ENCODE measurements at regions not wholly inside any gene's neighbourhood (a gene's known extent, or its start where the extent isn't known, plus 50 kb on each side); places are given as distances from the start of the nearest gene placed in this dataset.

DNA sequence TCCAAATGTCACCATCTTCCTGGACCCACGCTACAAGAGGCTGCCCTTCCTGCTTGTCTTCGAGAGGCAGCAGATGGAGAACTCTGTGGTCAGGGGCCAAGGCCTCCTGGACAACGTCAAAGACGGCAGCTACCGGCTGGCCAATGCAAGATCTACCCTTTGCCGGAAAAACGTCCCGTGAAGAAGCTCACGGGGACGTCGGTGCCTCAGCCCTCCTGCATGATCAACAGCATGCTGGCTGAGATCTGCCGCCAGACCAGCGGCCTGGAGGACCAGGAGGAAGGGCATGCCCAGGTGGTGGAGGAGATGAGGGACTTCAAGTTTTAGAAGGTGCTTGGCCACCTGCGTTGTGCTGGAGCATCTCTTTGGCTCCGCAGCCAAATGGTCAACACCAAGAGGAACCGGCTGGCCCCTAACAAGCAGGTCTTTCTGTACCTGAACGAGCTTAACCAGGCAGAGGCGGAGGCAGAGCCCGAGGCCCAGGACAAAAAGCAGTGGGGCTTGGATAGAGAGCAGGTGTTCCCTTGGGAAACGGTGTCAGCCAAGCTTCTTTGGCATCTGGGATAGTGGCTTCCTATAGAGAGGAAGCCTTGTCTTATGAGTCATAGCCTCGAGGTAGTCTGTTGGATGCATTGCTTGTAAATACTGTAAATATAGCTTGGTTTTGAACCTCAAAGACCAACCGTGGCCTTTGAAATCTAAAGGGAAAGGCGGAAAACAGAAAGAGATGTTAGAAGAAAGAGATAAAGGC, 94.8 kb upstream of the ELOVL6 start:
- H4K20me1 ChIP-seq (ENCODE audit: insufficient read depth), result no peaks in the 10 kb centered on the region
- no peak for TF ChIP-seq CTCF (conservative IDR thresholded peaks at IDR 0.05; ENCODE audit: low read depth, low read length)
- no peaks in the 10 kb centered on the region for H3K36me3 ChIP-seq (ENCODE audit: insufficient read depth)
- H3K9ac ChIP-seq, result no peak overlapping the region
- H3K27me3 ChIP-seq (ENCODE audit: insufficient read depth, low read depth), result no peaks in the 10 kb centered on the region
- H3K4me1 ChIP-seq (ENCODE audit: low read depth, poor library complexity, severe bottlenecking), result peaks cover 37% of the 10 kb centered on the region
- H3K4me3 ChIP-seq (IDR thresholded peaks at IDR 0.05; ENCODE audit: insufficient read depth, low read depth, low read length), result no peak overlapping the region
- H2AFZ ChIP-seq (ENCODE audit: low read depth), result no peak overlapping the region
- no peak overlapping the region for H3K27ac ChIP-seq
- no peaks in the 10 kb centered on the region for H3K79me2 ChIP-seq (ENCODE audit: insufficient read depth, low read depth)
- H3K4me2 ChIP-seq, result no peak overlapping the region

DNA sequence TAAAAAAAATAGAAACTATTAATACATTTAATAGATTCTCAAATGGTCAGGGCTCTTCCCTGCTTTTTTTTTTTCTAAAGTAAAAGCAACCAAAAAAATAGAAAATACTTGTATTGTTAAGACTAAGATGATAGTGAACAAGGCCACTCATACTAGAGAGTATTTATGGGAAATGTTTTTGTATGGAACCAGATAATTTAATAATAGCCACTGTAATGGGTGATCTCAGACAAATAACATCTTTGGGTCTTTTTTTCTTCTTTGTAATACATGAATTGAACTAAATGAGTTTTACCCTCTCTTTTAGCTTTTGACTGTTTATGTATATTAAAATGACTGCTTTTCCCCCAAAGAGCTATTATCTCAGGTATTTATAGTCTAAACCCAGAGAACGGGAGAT, 92.1 kb upstream of the ELOVL6 start:
- peaks cover 52% of the 10 kb centered on the region for H3K4me1 ChIP-seq (ENCODE audit: low read depth, poor library complexity, severe bottlenecking)
- no peak overlapping the region for H2AFZ ChIP-seq (ENCODE audit: low read depth)
- no peak overlapping the region for H3K4me3 ChIP-seq (IDR thresholded peaks at IDR 0.05; ENCODE audit: insufficient read depth, low read depth, low read length)
- H4K20me1 ChIP-seq (ENCODE audit: insufficient read depth), result no peaks in the 10 kb centered on the region
- no peak overlapping the region for H3K9ac ChIP-seq
- TF ChIP-seq CTCF (conservative IDR thresholded peaks at IDR 0.05; ENCODE audit: low read depth, low read length), result no peak
- H3K36me3 ChIP-seq (ENCODE audit: insufficient read depth), result no peaks in the 10 kb centered on the region
- no peaks in the 10 kb centered on the region for H3K27me3 ChIP-seq (ENCODE audit: insufficient read depth, low read depth)
- H3K79me2 ChIP-seq (ENCODE audit: insufficient read depth, low read depth), result no peaks in the 10 kb centered on the region
- no peak overlapping the region for H3K27ac ChIP-seq
- H3K4me2 ChIP-seq, result no peak overlapping the region

- H4K20me1 ChIP-seq (ENCODE audit: insufficient read depth), result no peaks in the 10 kb centered on the region
- H3K36me3 ChIP-seq (ENCODE audit: insufficient read depth), result no peaks in the 10 kb centered on the region
- no peak overlapping the region for H2AFZ ChIP-seq (ENCODE audit: low read depth)
- H3K4me1 ChIP-seq (ENCODE audit: low read depth, poor library complexity, severe bottlenecking), result peaks cover 54% of the 10 kb centered on the region
- TF ChIP-seq CTCF (conservative IDR thresholded peaks at IDR 0.05; ENCODE audit: low read depth, low read length), result no peak
- H3K27ac ChIP-seq, result no peak overlapping the region
- no peak overlapping the region for H3K4me3 ChIP-seq (IDR thresholded peaks at IDR 0.05; ENCODE audit: insufficient read depth, low read depth, low read length)
- H3K9ac ChIP-seq, result no peak overlapping the region
- 0 out of 2 replicates have a peak overlapping the region, but pooled peaks have one; percentile 1 for H3K4me2 ChIP-seq
- no peaks in the 10 kb centered on the region for H3K27me3 ChIP-seq (ENCODE audit: insufficient read depth, low read depth)
- no peaks in the 10 kb centered on the region for H3K79me2 ChIP-seq (ENCODE audit: insufficient read depth, low read depth)
Measured at GRCh38 chr4:110289601-110290100, 91.2 kb upstream of the ELOVL6 start.

- H3K4me3 ChIP-seq (IDR thresholded peaks at IDR 0.05; ENCODE audit: insufficient read depth, low read depth, low read length), result no peak overlapping the region
- H2AFZ ChIP-seq (ENCODE audit: low read depth), result peak overlapping the region; percentile 4; the same call in 1 of the 2 replicates
- no peaks in the 10 kb centered on the region for H3K36me3 ChIP-seq (ENCODE audit: insufficient read depth)
- peak overlapping the region; percentile 70 for H3K4me2 ChIP-seq
- H3K27me3 ChIP-seq (ENCODE audit: insufficient read depth, low read depth), result no peaks in the 10 kb centered on the region
- peaks cover 54% of the 10 kb centered on the region for H3K4me1 ChIP-seq (ENCODE audit: low read depth, poor library complexity, severe bottlenecking)
- no peak for TF ChIP-seq CTCF (conservative IDR thresholded peaks at IDR 0.05; ENCODE audit: low read depth, low read length)
- no peak overlapping the region; the same call in 1 of the 2 replicates for H3K9ac ChIP-seq
- H4K20me1 ChIP-seq (ENCODE audit: insufficient read depth), result no peaks in the 10 kb centered on the region
- no peaks in the 10 kb centered on the region for H3K79me2 ChIP-seq (ENCODE audit: insufficient read depth, low read depth)
- peak overlapping the region; percentile 64 for H3K27ac ChIP-seq
Measured at GRCh38 chr4:110287130-110287529, 88.7 kb upstream of the ELOVL6 start.

Measured in KMS-11 (cell line).